HG03060 (cell line): ENCODE measurements at regions not wholly inside any gene's neighbourhood (a gene's known extent, or its start where the extent isn't known, plus 50 kb on each side); places are given as distances from the start of the nearest gene placed in this dataset.
"Not testable (repeated sequence)": the region's sequence is repeated elsewhere in the genome, so short reads cannot be mapped to it uniquely, and the experiment has no call there.

Experiments
- ATAC-seq: cut with Tn5 transposase; IDR thresholded peaks from one replicate; pipeline ENCODE4 v1.9.1; 2021; ENCODE audit warnings: low read depth, moderate number of reproducible peaks; ENCODE audit not compliant: unreplicated experiment

DNA sequence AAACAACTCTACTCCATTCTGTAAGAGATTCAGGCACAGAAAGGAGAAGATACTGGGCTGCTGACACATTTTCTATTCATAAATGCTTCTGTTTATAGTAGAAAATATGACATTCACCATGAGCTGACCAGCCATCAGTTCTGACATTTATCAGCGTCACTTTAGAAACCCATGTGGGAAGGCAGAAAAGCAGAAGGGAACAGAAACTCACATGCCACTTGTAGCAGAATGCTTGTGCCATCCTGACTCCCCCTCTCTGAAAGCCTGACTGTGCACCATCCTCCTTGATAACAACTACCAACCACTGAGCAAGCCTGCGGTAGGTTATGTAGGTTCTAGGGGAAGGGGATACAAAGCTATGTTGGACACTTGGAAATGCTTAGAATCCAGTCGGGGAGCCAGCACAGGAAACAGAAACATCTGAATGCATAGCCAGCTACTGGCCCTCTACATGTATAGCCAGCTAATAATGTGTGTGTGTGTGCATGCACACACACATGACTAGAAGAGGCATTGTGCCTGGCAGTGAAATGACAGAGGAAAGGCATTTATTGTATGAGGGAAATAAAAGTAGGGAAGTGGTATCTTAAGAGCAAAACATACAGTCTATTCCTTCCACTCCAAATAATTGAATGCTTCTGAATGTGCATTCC, 104.3 kb downstream of the SPDYE17 start:
- not testable (repeated sequence) for ATAC-seq

- ATAC-seq: not testable (repeated sequence)
These were observed 105.7 kb downstream of the SPDYE17 start for GRCh38 chr7:76926416-76926815.

DNA sequence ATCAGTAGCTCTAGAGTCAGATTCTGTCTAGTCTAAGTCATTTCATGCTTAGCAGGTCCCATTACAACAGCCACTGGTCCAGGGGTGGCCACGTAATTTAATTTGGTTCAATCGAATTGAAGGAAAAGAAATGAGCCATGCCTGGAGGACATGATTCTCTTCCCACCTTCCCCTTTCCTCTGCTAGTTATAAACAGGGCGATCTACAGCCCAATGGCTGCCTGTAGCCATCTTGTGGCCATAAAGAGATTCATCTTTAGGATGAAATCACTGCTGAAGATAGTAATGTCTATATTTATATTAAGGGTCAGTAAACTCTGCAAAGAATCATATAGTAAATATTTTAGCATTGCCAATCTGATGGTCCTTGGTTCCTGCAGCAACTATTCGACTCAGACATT, 107.4 kb downstream of the SPDYE17 start:
- not testable (repeated sequence) for ATAC-seq

DNA sequence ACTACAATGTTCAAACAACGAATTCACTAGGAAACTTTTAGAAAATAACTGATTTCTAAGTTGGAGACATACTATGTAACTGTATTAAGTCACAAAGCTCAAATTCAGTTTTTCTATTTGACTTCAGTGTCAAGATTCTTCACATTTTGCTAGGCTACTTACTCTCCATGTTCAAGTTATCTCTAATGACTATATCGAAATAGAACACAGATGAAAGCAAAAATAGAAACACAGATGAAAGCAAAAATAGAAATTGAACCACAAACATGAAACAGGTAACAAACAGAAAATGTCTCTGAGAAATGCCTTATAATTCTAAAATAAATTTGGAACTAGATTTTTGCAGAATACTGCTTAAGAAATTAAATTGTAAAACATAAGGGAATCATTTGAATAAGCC, 113.5 kb downstream of the SPDYE17 start:
- ATAC-seq: not testable (repeated sequence)

DNA sequence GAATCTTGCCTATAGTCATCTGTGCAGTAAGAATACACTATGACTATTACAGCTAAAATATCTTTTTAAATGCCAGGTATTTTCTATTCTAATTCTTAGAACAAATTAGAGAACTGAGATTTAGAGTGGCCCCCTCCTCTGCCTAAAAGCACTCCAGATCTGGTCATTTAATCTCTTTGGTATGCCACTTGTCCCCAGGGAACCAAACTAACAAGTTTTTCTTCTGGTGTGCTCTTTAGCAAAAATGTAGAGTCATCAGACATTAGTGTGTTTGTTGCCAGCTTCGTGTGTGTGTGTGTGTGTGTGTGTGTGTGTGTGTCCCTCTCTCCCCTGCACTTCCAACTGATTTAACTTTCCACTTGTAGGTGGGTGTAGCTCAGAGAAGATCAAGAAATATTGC, 117.8 kb downstream of the SPDYE17 start:
- not testable (repeated sequence) for ATAC-seq

- not testable (repeated sequence) for ATAC-seq
These were observed 119.9 kb downstream of the SPDYE17 start for GRCh38 chr7:76912011-76912814.

DNA sequence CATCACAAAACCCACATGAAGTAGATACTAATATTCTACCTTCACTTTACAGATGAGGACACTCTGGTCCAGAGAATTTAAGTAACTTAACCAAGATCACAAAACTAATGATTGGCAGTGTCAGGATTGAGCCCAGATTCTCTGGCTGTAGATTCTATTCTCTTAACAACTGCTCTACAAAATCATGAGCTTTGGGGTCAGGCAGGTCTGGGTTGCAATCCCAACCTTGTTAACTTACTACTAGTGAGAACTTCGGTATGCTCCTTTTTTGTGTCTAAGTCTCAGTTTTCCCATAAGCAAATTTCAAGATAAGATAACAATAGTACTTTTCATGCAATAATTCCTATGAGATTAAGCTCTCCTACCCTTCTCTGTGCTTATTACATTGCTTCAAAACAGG, 127.5 kb downstream of the SPDYE17 start:
- ATAC-seq: not testable (repeated sequence)

DNA sequence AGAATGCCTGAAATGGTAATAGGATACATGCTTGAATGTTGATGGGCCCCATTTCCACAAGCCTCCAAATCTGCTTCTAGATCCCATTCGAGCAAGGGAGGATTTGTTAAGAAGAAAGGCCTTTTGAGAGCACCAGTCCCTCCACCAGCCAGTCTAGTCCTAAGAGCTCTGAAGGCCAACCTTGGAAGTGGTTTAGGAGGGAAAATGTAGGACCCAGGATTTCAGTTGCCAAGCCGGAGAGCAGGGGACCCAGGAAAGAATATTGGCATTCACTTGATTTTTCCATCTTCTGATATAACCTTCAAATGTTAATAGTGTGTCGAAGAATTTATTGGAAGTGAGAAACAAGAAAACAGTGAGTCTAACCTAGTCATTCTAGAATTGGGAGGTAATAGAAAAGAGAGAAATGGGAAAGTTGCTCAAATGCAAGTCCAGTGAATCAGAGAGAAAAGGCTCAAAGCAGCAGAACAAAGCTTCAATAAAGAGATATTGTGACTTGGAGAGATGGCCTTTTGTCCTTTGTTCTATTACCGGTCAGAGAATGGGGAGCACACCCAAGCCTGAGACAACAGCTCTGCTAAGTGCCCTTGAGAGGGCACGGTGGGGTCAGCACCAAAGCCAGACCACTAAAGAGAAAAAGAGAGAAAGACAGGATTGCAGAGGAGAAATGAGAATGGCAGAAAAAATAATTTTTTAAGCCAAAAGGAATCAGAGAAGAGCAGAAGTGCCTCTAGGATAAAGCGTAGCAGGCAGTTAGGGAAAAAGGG, 130.0 kb downstream of the SPDYE17 start:
- not testable (repeated sequence) for ATAC-seq

GRCh38 chr7:76898807-76899206, 133.4 kb downstream of the SPDYE17 start:
- not testable (repeated sequence) for ATAC-seq

DNA sequence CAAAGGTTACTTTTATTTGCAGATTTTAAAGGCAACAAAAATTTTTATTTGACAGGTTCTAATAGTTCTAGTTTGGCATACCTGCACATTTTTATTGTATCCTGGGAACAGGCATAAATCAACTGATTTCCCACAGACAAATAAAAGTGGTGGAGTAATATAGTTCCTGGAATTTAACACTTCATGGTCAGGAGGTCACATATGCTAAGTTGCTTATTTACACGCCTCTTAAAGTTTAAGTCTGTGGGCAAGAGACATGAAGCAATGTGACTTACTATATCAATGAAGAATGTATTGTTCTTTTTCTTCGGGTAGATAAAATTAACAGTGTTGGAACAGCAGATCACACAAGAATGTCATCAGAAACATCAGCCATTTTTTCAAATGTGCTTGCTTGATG, 135.2 kb downstream of the SPDYE17 start:
- ATAC-seq: not testable (repeated sequence)

DNA sequence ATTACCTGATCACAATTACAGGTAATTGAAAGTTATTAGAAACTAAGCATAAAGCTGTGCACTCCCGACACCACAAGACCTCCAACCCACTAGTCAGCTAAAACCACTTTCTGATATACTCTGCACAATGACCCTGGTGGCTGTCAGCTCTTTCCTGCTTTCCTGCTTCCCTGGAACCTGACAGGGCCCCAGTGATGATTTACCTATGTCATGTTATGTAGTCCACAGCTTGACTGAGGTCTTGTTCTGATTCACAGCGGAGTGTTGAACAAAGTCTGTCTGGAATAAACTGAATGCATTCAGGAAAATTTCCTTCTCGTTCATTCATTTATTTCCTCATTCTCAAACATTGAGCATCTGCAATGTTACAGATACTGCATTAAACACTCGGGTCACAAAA, 136.5 kb downstream of the SPDYE17 start:
- not testable (repeated sequence) for ATAC-seq

- not testable (repeated sequence) for ATAC-seq
These were observed 140.4 kb downstream of the SPDYE17 start for GRCh38 chr7:76891771-76892170.

- ATAC-seq: not testable (repeated sequence)
These were observed 152.3 kb downstream of the SPDYE17 start for GRCh38 chr7:76879733-76880288.

DNA sequence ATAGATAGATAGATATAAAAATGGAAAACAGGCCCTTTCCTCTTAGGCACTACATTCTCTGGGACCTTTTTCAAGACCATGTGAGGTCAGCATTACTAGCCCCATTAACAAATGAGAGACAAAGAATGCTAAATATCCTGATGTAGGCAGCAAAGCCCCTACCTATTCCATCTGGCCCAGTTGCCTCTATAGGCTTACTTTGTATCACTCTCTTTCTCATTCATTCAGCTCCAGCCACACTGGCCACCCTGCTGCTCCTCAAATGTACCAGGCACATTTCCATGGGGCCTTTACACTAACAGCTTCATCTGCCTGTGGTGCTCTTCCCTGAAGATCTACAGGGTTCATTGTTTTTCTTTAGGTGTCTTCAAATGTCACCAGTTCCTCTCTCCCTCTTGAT, 156.4 kb downstream of the SPDYE17 start:
- not testable (repeated sequence) for ATAC-seq

DNA sequence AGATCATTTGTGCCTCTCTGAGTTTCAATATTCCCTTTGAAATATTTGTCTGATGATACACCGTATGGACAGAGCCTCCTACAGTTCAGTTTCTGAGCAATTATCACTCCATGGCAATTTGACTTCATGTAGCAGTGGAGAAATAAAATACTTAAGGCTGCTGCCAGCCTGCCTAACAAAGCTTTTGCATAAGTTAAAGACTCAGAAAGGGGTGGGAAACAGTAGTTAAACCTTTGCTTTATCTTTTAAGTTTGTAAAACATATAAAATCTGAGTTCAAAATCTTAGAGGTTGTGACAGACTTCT, 161.7 kb downstream of the SPDYE17 start:
- ATAC-seq: not testable (repeated sequence)

- not testable (repeated sequence) for ATAC-seq
These were observed 164.7 kb downstream of the SPDYE17 start for GRCh38 chr7:76867364-76867889.

- ATAC-seq: not testable (repeated sequence)
These were observed 168.9 kb downstream of the SPDYE17 start for GRCh38 chr7:76863150-76863773.

DNA sequence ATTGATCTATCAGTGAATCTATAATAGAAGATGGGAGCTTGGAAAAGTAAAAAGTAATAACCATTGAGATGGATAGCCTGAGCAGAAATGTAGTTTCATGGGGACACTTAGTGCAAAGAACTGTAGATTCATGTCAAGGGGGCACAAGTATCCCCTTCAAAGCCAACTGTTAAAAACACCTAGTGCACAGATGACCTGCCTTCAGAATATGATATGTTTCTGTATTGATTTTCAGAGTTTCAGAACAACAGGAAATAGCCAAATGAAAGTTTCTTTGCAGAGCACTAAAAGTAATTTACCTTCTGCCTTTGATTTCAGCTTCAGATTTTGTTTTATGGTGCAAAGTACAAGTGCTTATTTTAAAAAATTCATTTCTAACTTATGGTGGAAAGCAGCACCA, 169.9 kb downstream of the SPDYE17 start:
- not testable (repeated sequence) for ATAC-seq

- ATAC-seq: not testable (repeated sequence)
These were observed 172.2 kb downstream of the SPDYE17 start for GRCh38 chr7:76859933-76860332.

DNA sequence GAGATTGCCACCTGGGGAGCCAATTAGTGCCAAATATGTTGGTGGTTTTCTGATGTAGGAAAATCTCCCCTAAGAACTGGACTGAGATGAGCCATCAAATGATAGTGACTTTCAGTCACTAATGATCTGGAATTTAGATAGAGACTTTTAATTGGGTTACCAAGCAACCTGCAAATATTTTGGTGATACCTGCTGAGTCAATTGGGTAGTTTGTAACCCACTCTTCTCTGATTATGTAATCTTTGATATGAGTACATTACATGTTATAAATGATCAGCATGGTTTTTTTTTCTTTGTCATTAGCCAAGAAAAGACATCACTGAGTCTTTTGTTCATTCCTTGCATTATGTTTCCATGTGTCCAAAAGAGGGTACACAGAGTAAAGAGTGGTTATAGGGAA, 177.5 kb downstream of the SPDYE17 start:
- ATAC-seq: not testable (repeated sequence)
